Vagina (tissue), 2 donors: ENCODE measurements at regions not wholly inside any gene's neighbourhood (a gene's known extent, or its start where the extent isn't known, plus 50 kb on each side); places are given as distances from the start of the nearest gene placed in this dataset.

Experiments
- POLR2A ChIP-seq, 2 donors: fragments of 450-650 bp; IDR thresholded peaks; one replicate each; pipeline ENCODE4 v1.6.1; 2017; ENCODE audit warnings: antibody characterized with exemption in 2 of 2, mild to moderate bottlenecking in 2 of 2, moderate library complexity in 2 of 2
- POLR2AphosphoS5 ChIP-seq, 2 donors: sonication (generic); formaldehyde crosslinking; IDR thresholded peaks; one replicate each; pipeline ENCODE4 v1.9.0; 2017; ENCODE audit warnings: antibody characterized with exemption in 2 of 2, mild to moderate bottlenecking in 2 of 2, low read depth in 1 of 2; ENCODE audit not compliant: insufficient read depth in 1 of 2
- TF ChIP-seq, protein P1 (sequence below), 3 experiments: fragments of 450-650 bp in 2 of 3; fragments of 200-600 bp in 1 of 3; sonication (generic) in 1 of 3; IDR thresholded peaks; one replicate each; pipeline ENCODE4 v1.5.1; 2017 to 2019; ENCODE audit warnings: antibody characterized with exemption in 3 of 3, mild to moderate bottlenecking in 2 of 3, moderate library complexity in 2 of 3

DNA sequence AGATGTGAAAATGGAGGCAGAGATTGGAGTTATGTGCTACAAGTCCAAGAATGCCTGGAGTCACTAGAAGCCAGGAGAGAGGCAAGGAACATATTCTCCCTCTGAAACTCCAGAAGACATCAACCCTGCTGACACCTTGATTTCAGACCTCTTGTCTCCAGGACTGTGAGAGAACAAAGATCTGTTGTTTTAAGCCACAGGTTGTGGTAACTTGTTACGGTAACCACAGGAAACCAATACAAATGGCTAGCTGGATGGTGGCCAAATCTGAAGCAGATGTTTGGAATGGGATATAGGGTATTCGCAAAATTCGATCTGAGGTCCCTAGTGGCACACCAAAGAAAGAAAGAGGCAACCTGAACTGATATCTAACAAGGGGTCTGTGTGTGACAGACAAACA lies 129.0 kb downstream of the HERPUD2 start:
- no peak for TF ChIP-seq POLR2A (IDR thresholded peaks at IDR 0.05)
- TF ChIP-seq, protein P1, sequence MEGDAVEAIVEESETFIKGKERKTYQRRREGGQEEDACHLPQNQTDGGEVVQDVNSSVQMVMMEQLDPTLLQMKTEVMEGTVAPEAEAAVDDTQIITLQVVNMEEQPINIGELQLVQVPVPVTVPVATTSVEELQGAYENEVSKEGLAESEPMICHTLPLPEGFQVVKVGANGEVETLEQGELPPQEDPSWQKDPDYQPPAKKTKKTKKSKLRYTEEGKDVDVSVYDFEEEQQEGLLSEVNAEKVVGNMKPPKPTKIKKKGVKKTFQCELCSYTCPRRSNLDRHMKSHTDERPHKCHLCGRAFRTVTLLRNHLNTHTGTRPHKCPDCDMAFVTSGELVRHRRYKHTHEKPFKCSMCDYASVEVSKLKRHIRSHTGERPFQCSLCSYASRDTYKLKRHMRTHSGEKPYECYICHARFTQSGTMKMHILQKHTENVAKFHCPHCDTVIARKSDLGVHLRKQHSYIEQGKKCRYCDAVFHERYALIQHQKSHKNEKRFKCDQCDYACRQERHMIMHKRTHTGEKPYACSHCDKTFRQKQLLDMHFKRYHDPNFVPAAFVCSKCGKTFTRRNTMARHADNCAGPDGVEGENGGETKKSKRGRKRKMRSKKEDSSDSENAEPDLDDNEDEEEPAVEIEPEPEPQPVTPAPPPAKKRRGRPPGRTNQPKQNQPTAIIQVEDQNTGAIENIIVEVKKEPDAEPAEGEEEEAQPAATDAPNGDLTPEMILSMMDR (IDR thresholded peaks at IDR 0.05), result no peak
- TF ChIP-seq POLR2AphosphoS5 (IDR thresholded peaks at IDR 0.05; ENCODE audit: insufficient read depth in 1 of 2, low read depth in 1 of 2), result no peak
